ENCODE measurements at regions not wholly inside any gene's neighbourhood (a gene's known extent, or its start where the extent isn't known, plus 50 kb on each side); places are given as distances from the start of the nearest gene placed in this dataset.

GRCh38 chr7:50205011-50205410, 99.5 kb upstream of the IKZF1 start:
- H2AFZ ChIP-seq (ENCODE audit: low read depth, low read length) = no peak overlapping the region
- POLR2A ChIA-PET = no interaction called here
- no peak overlapping the region for H3K4me3 ChIP-seq (replicated peaks in 1 of 3; ENCODE audit: insufficient read depth in 1 of 3, low read depth in 1 of 3, low read length in 3 of 3)
- no TSS peak for BruUV-seq (replicated peaks)
- H3K4me1 ChIP-seq (ENCODE audit: control insufficient read depth, extremely low read depth, insufficient read depth, low read length) = no peaks in the 10 kb centered on the region
- H3K79me2 ChIP-seq (ENCODE audit: control insufficient read depth, insufficient read depth, low read length) = no peaks in the 10 kb centered on the region
- FAIRE-seq (no peak), DNase-seq (ENCODE audit: low read depth, low spot score) (no peak)
- H3K27ac ChIP-seq (ENCODE audit: insufficient read depth, low read depth, low read length) = no peak overlapping the region
- H4K20me1 ChIP-seq (replicated peaks; ENCODE audit: control insufficient read depth, extremely low read depth, insufficient read depth, low read length) = no peaks in the 10 kb centered on the region
- CTCF ChIA-PET = interaction anchor here (0.6 to 3.8 kb wide), 25 partner anchors 8 to 1162 kb away, joined by 3 to 196 read pairs (median 4); no protein-coding TSS in a partner anchor
- TF ChIP-seq MYC (IDR thresholded peaks at IDR 0.05; ENCODE audit: low read depth, low read length) = no peak
- no peak for TF ChIP-seq EZH2 (IDR thresholded peaks at IDR 0.05; ENCODE audit: borderline replicate concordance, low read depth, low read length, severe bottlenecking)
- TF ChIP-seq, protein P1, sequence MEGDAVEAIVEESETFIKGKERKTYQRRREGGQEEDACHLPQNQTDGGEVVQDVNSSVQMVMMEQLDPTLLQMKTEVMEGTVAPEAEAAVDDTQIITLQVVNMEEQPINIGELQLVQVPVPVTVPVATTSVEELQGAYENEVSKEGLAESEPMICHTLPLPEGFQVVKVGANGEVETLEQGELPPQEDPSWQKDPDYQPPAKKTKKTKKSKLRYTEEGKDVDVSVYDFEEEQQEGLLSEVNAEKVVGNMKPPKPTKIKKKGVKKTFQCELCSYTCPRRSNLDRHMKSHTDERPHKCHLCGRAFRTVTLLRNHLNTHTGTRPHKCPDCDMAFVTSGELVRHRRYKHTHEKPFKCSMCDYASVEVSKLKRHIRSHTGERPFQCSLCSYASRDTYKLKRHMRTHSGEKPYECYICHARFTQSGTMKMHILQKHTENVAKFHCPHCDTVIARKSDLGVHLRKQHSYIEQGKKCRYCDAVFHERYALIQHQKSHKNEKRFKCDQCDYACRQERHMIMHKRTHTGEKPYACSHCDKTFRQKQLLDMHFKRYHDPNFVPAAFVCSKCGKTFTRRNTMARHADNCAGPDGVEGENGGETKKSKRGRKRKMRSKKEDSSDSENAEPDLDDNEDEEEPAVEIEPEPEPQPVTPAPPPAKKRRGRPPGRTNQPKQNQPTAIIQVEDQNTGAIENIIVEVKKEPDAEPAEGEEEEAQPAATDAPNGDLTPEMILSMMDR (IDR thresholded peaks at IDR 0.05; ENCODE audit: extremely low read depth in 1 of 2, insufficient read depth in 1 of 2, low read depth in 1 of 2, low read length in 2 of 2) = no peak
- TF ChIP-seq FOS (IDR thresholded peaks at IDR 0.05; ENCODE audit: borderline replicate concordance, insufficient read depth, low read length) = no peak
- no peak for TF ChIP-seq JUN (IDR thresholded peaks at IDR 0.05; ENCODE audit: borderline replicate concordance, insufficient read depth, insufficient read length, low read depth)
- no peak for TF ChIP-seq GATA2 (IDR thresholded peaks at IDR 0.05; ENCODE audit: insufficient read depth, insufficient read length, low read depth, low read length)
- TF ChIP-seq, protein P2, sequence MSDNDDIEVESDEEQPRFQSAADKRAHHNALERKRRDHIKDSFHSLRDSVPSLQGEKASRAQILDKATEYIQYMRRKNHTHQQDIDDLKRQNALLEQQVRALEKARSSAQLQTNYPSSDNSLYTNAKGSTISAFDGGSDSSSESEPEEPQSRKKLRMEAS (IDR thresholded peaks at IDR 0.05; ENCODE audit: insufficient read depth, insufficient read length) = no peak
- TF ChIP-seq POLR2A (IDR thresholded peaks at IDR 0.05; ENCODE audit: low read depth, low read length) = no peak
- TF ChIP-seq POLR2AphosphoS5 (IDR thresholded peaks at IDR 0.05; ENCODE audit: insufficient read depth, low read depth, low read length) = no peak
- H3K9me3 ChIP-seq (replicated peaks; ENCODE audit: control insufficient read depth, insufficient read depth, low read length) = no peaks in the 10 kb centered on the region
- H3K36me3 ChIP-seq (ENCODE audit: control insufficient read depth in 2 of 2, extremely low read depth in 1 of 2, insufficient read depth in 2 of 2, low read length in 2 of 2) = no peaks in the 10 kb centered on the region
- H3K9me1 ChIP-seq (replicated peaks; ENCODE audit: control insufficient read depth, extremely low read depth, insufficient read depth, low read length) = no peaks in the 10 kb centered on the region
- H3K9ac ChIP-seq (replicated peaks; ENCODE audit: extremely low read depth, insufficient read depth, low read length) = no peak overlapping the region
- no peaks in the 10 kb centered on the region for H3K27me3 ChIP-seq (ENCODE audit: control insufficient read depth in 2 of 2, insufficient read depth in 2 of 2, low read length in 2 of 2)
- dilution Hi-C loops (cut with MboI; ENCODE audit: extremely low pct_ligation_motif_present, low sequenced_read_pairs) (no loop called here), intact Hi-C loops (cut with micrococcal nuclease) (loop anchor here (1.0 to 10.0 kb wide), 6 partner anchors 164 to 956 kb away; no protein-coding TSS in a partner anchor)
- no peak overlapping the region for H3K4me2 ChIP-seq (ENCODE audit: insufficient read depth, low read length)

Data from endothelial cell of umbilical vein (primary cell).